GOT3 (cell line): ENCODE measurements at regions not wholly inside any gene's neighbourhood (a gene's known extent, or its start where the extent isn't known, plus 50 kb on each side); places are given as distances from the start of the nearest gene placed in this dataset.

Source experiments
- DNase-seq: peaks from one replicate; lab custom pipeline; 2025; ENCODE audit warnings: mixed read lengths; lab: John Stamatoyannopoulos, UW

DNA sequence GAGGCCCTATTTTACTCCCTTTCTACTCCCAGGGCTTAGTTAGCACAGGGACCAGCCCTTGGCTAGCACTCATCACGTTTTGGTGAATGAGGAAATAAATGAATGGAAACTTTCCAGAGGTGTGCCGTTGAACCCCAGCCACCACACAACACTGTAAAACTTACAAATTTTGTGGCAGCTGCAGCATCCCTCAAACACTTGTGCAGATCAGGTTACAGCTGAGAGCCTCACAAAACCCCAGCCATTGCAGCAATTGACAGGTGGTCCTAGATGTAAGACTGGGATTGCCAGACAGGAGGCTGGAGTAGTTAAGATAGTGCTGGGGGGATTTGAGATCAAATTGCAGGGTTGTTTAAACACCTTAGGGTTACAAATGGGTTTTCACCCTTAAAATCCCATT is 482.2 kb upstream of the KIF2A start:
- no peak for DNase-seq

DNA sequence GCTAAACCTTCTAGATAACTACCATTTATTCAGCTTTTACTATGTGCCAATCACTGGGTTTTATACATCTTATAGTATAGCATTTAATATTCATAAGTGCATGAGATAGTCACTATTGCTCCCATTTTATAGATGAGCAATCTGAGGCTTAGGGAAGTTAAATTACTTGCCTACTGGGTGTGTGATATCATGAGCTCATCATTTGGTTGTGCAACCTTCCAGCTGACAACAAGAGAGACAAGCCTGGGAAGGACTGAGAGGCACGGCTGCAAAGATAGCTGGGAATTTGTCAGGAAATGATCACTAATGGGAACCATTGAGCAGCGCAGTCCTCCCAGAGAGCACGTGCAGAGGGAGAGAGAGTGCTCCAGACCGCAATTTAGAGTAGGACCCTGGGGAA is 481.6 kb upstream of the KIF2A start:
- DNase-seq: no peak

DNA sequence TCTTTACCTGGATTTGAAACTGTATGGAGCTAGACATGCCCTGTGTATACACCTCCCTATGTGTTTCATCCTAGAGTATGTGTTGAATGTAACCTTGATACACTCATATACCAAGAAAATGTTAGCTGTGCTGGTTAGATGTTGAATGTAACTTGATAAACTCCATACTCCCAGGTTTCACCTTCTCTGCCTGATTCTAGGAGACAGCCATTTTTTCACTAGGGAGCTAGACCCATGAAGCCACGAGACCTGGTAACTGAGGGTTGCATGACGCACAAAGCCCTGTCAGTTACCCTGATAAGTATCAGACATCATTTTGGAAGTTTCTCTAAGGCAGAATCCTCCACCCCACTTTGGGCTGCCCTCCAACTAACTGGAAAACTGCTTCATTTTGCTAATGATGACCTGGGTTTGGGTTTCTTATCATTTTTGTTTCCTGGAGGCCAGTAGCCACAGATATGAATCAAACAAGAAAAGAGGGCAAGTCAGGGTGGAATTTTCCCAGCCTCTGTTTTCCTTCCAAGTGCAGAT is 478.5 kb upstream of the KIF2A start:
- no peak for DNase-seq

DNA sequence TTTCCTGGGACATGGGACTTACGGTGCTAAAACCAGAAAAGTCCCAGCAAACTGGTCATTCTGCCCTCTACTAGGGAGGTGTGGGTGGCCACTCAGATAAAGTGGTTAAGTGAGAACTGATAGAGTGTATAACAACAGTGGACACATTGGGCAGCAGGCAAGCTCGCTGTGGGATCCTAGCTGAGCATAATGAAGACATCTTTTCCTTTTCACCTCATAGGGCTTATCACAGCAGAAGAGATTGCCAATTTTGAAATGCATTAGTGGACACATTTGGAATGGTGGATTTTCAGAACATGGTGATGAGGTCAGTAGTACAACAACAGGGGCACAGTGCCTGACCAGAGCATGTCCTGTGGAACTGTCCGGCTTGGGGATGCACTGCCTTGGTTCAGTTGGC is 477.1 kb upstream of the KIF2A start:
- DNase-seq: no peak

DNA sequence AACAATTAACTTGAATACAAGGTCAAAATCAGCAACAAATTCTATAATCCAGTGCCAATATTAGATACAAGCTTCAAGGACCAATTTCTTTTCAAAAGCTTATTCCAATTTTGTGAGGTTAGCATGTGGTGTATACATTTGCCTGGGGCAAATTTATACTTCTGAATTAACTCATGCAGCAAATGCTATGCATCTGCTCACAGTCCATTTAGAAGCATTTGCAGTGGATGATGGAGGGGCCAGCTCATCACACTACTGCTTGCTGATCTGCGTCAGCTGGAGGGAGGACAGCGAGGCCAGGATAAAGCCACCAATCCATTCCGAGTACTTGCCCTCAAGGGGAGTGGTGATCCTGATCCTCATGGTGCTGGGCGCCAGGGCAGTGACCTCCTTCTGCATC is 474.3 kb upstream of the KIF2A start:
- no peak for DNase-seq

DNA sequence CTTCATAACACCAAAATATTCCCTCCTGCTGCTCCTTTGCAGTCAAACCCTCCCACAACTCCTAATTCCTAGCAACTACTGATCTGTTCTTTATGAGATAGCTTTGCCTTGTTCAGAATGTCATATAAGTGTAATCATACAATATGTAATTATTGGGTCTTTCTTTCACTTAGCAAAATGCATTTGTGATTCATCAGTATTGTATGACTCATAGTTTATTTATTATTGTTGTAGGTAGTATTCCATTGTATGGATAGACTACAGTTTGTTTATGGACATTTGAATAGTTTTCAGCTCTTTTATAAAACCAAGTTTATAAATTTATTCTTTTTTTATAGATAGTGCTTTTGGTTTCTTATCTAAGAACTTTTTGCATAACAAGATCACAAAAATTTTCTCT is 468.2 kb upstream of the KIF2A start:
- no peak for DNase-seq

DNA sequence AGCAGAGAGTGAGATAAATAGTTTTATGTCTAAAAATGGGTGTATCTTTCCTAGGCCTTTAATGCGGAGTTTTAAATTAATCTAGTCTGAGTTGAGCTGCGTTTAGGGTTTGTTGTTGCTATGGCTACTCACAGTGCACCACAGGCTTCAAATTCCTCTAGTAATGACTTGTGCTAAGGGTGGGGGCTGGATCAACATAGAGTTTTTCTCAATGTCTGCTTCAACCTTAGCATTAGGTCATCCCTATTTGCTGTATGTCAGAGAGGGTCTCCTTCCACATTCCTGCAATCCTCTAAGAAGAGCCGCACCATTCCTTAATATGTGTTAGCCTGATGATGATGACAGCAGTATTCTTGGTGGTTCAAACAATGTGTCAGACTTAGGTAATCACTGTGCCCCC is 465.6 kb upstream of the KIF2A start:
- DNase-seq: no peak

DNA sequence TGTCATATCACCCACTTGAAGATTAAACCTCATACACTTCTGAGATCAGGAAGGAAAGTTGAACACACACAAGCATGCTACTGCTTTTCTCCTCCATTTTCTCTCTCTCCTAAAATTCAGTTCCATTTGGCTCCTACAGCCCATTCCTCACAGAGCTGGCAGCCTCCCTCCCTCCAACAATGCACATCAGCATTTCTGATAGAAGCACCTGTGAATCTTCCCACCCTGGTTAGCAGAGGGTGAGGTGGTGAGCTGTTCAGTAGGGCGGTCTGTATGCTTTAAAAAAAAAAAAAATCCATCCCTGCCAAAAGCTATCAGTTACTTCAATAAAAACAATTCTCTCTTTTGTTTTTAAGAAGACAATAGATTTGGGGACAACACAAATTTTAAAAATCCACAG is 463.2 kb upstream of the KIF2A start:
- DNase-seq: no peak

DNA sequence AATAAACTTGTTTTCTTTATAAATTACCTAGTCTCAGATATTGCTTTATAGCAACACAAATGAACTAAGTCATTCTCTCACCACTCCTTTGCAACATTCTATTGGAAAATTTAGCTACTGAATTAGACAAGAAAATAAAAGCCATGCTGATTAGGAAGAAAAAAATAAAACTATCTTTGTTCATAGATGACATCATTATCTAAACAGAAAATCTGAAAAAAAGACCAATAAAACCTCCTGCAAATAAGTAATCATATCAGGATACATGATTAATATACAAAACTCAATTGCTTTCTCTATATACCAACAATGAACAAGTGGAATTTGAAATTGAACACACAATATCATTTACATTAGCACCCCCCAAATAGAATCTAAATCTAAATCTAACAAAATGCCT is 455.3 kb upstream of the KIF2A start:
- DNase-seq: no peak

DNA sequence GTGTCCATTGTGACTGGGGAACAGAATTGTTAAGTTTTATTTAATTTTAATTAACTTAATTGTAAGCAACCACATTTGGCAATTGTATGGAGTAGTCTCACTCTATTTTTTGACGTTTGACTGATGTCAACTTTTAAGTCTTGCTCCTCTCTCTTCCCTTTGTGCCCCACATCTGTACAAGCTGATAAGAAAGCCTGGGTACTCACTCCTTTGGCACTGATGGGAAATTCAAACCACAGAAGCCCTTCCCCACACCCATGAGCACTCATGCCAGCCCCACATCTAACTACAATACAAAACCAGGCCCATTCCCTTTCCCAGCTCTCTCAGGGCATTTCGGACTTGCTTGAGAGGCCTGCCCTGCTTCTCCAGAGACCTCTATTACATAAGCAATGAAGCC is 451.5 kb upstream of the KIF2A start:
- DNase-seq: no peak

DNA sequence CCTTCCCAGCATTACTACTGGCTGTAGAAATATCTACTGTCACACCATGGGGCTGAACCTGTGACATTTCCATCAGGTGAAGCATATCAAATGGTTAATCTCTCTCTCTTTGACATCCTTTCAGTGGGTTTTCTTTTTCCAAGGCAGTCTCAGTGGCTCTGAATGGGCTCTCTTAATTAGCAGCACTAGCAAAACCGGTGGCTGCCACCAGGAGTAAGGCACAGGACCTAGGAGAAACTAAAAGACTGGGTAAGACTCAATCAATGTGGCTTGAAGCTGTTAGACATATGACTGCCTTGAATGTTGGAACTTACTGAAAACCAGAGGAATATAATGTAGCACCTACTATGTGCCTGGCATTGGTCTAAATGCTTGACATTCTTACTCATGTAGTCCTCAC is 445.0 kb upstream of the KIF2A start:
- no peak for DNase-seq

DNA sequence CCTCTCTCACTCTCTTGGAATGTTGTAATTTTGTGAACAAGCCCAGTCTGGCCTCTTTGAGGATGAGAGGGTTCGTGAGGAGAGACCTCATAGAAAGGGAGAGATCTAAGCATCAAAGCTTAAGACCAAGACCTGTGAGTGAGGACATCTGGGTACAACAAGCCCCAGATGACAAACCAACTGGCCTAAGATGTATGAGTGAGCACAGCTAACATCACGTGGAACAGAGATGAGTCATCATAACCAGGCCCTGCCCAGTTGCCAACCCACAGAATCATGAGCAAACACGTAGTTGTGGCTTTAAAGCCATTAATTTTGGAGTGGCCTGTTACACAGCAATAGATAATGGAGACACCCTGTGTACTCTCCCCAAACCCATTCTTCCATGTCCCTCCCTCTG is 439.1 kb upstream of the KIF2A start:
- no peak for DNase-seq

DNA sequence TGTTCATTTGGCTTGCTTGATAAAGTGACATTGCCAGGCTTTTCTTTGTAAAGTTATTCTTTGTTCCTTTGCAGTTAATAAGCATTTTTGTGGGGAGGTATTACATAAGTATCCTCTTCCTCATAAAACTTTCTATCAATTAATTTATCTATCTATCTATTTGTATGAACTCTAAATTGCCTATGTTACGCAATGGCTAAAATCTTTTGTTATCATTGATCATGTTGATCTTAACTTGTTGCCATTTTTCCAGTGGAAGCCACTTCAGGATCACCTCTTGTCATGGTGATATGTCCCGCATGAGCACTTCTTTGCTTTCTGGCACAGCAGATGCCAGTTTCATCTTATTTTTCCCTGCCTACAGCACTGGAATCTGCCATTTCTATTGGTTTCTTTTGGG is 436.7 kb upstream of the KIF2A start:
- DNase-seq: no peak

DNA sequence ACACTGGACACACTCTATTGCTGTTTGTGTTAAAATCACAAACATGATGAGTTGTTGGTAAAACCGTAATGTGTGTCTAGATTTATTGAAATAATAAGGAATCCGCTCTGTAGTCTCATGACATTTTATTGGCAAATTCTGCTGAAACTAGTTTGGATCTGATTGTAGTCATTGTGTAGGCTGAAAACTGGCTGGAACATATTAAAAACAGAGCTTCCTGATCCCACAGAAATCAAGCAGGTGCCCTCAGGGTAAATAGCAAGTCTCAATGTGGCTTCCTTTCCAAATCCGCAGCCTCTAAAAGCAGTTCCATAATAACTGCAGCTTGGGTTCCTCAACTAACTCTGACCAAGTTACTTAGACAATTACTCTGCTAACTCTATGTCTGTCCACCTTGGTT is 427.5 kb upstream of the KIF2A start:
- DNase-seq: no peak

DNA sequence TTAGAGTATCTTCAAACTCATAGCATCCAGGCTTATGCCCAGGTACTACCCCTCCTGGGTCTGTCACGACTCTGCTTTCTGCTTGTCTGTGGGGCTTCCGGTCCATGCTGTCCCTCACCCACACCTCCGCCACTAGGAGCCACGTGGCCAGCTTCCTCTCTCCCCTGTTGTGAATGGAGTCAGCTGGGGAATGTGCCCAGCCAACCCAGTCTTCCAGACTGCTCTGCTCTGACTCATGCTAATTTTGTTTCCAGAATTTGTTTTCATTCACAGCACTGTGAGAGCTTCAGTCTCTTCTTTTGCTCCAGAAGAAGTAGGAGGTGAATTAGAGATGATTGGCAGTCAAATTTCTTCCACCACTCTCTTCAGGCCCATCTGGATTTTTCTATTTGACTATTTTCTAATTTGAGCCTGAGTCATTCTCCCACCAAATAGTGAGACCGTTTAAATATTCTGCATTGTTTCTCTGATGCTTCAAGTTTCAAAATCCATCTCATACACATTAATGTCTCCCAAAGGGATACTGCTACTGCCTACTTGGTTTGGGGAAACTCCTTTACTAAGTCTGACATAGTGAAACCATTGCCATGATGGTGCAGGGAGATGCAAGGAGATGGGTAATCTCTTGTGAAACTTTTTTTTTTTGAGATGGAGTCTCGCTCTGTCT is 424.1 kb upstream of the KIF2A start:
- DNase-seq: no peak

DNA sequence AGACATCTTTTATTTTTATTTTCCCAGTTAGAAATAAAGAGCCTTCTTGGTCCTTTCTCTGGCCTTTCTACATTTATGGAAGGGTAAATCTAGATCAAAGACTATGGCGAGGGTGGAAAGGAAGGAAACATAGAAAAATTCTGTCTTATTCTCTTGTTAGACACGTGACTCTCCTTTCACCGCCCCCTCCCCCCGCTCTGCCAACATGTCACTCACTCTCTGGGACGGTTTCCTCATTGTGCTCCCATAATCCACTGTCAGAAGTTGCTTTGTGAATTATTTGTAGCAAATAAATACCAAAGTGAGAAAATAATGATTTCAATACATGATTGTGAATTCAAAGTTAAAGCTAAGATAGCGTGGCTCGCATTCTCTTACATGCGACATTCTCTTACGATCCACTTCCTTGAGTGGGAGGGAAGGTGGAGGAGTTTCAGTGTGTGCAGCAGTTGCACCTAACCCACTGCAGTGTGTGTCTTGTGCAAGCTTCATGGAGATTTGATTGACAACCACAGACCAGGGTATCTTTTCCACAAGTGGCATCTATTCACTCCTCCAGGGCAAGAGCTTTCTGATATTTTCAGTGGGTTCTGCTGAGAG is 423.0 kb upstream of the KIF2A start:
- no peak for DNase-seq

DNA sequence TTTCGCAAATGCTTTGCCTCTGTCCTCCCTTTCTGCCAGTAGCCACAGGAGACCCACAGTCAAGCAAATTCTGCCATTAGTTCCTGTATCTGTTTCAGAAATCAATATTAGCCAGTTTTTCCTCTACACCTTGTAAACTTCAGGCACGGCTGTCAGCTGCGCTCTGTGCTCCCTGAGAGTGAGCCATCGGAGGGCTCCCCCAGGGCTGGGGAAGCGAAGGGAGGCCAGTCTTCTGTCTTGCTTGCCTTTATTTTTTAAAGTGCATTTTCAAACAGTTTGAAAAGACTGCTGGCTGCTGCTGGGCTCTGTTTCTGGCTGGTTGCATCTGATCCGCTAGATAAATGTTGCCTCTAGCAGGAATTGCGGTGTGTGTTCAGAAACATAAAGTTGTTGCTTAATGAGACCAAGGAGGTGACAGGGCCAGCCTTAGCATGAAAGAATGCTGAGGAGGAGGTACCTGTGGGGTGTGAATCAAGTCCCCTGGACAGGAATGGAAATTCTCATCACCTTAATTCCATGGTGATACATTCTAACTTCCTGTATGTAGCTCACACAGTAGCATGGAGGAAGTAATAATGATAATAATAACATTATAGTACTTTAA is 421.7 kb upstream of the KIF2A start:
- no peak for DNase-seq

DNA sequence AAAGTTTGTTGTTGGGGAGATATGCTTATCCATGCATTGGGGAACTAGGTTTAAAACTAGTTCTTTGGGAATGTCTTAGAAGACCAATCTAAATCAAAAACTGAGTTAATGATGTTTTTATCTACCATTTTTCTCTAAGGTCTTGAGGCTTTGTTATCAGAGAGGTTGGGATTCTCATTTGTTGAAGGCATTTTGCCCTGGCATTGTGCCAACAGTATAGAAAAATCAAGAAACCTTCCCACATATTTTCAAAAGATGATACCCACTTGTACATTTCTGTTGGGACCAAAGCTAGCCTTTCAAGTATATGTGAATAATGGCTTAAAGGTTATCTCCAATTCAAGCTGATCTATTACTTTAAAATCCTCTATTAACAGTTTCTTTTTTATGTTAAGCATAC is 419.8 kb upstream of the KIF2A start:
- DNase-seq: no peak

DNA sequence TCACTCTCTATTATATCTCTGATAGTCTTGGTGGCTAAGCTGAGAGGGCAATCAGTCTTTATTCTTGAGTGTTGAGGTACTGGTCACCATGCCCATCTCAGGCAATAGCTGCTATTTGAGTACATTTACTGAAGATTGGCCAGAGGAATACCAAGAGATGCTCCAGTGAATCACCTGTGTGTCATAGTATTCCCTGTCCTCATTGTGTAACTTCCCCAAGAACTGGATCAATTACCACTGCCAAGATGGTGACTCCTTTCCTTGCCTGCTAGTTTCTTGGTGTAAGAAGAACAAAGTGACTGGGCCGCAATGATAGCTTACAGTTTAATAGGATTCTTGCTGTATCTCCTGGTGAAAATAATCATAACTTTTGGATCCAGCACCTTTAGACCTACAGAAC is 418.7 kb upstream of the KIF2A start:
- no peak for DNase-seq

DNA sequence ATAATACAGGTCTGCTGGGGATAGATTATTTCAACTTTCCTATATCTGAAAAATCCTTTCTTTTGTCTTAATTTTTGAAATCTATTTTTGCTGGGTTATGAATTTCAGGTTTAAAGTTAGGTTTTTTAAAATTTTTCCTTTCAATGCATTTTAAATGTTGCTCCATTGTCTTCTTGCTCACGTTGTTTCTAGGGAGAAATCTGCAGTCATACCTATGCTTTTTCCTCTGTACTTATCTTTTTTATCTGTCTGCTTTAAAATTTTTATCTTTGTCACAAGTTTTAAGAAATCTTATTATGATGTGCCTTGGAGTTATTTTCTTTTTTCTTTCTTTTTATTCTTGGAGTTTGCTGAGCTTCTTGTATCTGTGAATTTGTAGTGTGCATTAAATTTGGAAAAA is 412.0 kb upstream of the KIF2A start:
- no peak for DNase-seq

DNA sequence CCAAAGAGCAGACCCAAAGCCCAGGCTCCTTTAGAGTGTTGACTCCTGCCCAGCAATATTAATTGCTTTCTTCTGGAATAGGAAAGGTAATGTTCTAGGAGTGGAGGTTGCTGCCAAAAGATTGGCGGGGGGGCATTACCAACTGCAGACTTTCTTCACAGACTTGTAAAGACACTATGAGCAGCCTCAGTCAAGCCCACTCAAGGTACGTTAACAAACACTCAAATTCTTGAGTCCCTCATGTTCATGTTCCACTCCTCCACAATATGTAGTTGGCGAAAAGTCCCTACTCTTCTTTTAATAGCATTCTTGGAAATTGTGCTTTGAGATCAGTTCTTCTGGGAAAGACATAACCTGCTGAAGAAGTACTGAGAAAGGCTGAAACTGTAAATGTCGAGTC is 409.2 kb upstream of the KIF2A start:
- no peak for DNase-seq

DNA sequence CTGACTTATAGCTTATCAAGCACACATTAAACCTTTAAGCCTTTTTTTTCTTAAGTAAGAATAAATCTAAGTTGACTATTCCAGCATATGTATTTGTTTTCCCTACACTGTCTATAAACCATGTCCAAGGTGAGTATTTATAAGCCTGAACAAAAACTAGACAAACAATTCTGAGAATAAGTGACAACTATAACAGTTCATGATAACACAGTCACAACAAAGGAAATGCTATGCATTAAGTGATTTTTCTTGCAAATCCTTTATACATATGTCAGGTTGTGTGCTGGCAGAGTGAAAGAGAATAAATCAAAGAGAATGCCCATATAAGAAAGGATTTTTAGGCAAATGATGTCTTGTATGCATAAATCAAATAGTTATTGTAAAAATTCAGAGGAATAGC is 408.8 kb upstream of the KIF2A start:
- DNase-seq: no peak

DNA sequence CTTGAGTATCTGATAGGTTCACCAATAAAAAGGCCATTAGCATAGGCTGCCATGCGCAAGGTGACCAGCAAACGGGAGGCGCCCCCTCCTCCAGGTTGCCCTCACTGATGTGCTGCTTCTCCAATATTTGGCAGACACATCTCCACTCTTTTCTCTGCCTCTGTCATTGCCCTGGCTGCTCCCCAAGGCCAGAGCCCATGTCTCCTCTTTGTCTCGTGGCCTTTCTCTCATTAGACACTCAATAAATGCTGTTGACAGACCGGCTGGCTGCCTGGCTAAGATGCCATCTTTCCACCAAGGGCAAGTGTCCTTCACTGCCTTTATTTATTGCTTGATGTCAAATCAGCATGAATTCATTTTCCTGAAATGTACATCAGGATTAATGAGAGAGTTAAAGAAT is 404.0 kb upstream of the KIF2A start:
- no peak for DNase-seq

DNA sequence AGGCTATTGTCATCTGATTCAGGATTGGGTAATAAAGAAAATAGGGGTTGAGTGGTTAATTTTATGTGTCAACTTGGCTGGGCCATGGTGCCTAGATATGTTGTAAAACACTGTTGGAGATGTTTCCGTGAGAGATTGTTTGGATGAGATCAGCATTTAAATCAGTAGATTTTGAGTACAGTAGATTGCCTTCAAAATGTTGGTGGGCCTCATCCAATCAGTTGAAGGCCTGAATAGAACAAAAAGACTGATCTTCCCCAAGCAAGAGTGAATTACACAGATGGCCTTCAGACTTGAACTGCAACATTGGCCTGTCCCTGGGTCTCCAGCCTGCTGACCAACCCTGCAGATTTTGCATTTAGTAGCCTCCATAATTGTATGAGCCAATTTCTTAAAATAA is 401.3 kb upstream of the KIF2A start:
- DNase-seq: no peak
